Hematopoietic multipotent progenitor cell (in vitro differentiated cells): ENCODE measurements at regions not wholly inside any gene's neighbourhood (a gene's known extent, or its start where the extent isn't known, plus 50 kb on each side); places are given as distances from the start of the nearest gene placed in this dataset.
"Not testable (repeated sequence)": the region's sequence is repeated elsewhere in the genome, so short reads cannot be mapped to it uniquely, and the experiment has no call there.

Experiments used
- DNase-seq, 3 donors: peaks; one replicate each; pipeline ENCODE4 v3.0.0-alpha.2; 2011 to 2015; ENCODE audit warnings: low read depth in 2 of 3, low spot score in 2 of 3

DNA sequence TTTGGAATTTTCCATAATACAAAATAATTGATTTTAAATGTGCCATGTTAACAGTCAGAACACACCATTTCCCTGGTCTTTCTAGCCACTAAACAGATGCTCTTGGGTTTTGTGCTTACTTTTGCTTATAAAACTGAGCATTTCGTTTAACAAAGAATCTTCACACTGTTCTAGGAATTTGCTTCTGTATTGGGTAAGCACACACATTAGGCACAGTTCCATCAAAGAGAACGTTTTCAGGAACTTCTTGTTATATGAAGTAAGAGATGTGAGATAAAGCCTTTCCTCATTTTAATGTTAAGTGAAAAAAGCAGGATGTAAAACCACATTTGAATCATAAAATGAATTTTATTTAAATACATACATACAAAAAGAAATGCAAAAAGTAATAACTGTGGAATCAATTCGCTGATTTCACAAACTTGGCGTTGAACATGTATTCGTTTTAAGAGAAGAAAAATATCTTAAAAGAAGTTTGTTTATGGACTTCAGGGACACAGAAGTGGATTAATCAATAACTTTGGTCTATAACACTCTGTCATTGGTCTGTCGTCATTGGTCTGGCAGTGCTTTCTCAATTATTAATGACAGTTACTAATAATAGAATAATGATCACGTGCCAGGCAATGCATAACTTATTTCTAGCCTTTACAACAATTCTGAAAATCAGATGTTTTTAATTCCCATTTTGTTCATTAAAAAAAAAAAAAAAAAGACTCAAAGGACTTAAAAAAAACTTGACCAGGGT, 199.9 kb upstream of the PRDM1 start:
- no peak for DNase-seq

DNA sequence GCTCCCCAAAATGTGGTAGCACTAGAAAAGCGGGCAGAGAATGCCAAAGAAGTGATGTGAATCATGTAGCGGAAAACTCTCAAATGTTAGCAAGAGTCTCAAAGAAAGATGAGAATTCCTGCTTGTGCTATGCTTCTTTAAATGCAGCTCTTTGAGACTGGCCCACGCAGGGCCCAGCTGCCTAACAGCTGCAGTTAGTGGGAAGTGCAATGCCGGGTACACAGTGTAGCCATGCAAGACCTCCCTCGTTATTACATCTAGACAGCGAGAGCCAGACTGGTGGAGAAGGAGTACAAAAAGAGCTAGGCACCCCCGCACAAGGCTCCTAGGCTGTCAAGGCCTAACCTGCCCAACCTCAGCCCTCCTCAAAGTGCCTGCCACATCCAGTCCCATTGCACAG, 201.7 kb upstream of the PRDM1 start:
- no peak for DNase-seq

DNA sequence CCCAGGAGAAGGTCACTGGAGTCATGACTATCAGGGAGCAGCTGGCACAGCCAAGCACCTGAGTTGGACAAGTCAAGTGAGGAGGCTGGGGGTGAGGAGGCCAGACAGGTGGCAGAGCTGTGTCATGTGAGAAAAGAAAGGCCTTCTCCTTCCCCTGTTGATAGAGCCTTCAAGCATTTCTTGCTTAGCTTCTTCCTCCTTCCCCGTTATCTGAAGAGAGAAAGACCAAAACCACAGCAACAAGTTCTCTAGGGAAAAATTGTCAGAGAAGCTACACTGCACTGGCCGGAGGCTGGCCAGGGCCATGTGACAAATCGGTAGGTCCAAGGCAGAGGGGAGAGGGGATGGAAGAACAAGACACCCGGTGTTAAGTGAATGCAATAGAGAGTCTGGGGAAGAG, 202.1 kb upstream of the PRDM1 start:
- no peak for DNase-seq

DNA sequence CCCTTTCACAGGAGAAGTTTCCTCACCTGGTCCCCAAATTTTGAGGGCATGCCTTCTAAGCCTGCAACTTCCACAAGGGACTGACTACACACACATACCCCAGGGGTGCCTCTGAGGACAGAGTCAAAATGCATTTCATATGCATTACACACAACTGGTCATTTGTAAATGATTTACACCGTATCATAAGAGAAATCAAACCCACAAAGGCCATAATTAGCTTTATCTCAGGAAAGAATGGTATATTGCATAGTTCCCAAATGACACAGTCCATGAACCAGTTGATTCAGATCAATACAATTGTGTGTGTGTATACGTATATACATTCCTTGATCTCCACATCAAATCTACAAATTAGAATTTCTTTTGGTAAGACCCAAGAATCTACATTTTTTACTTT, 203.3 kb upstream of the PRDM1 start:
- no peak for DNase-seq

DNA sequence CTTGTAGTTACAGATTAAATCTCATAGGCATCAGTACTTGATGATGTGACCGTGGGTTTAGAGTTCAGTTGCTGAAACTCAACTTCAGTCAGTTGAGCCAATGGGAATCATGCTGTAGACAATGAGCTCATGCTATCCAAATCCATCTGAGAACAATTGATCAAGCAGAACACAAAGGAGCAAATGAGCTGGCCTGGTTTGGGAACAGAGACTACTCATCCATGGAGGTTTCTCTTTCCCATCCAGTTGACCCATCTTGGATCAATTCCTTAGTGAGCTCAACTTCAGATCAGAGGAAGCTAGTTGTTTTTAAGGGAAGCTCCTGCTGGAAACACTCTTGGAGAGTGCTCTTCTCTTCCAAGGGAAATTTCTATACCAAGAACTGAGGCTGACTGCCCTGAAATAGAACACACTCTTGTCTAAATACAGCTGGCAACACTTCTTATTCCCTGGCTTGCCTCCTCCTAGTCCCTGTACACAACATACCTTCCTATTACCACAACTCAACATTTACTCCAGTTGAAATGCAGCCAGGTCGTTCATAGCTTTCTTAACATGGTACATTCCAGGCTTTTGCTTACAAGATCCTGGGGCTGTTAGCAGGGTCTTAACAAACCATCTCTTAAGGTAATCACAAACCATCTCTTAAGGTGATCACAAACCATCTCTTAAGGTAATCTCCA, 203.9 kb upstream of the PRDM1 start:
- DNase-seq, result no peak

DNA sequence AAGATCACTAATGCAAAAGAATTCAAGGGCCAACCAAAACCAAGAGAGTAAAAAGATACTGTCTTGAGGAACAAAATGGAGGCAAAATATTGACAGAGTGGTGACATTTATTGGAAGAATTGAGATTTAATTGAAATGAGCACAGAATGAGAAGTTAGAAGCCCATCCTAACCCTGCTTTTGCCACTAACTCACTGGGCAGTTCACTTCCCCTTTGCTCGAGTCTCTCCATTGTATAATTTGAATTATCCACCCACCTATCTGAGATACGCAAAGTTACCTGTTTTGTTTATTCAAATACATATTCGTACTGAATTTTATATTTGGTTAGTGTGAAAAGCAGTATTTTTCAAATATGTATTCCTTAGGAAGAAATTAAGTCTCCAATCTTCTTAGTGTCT, 204.5 kb upstream of the PRDM1 start:
- no peak for DNase-seq

DNA sequence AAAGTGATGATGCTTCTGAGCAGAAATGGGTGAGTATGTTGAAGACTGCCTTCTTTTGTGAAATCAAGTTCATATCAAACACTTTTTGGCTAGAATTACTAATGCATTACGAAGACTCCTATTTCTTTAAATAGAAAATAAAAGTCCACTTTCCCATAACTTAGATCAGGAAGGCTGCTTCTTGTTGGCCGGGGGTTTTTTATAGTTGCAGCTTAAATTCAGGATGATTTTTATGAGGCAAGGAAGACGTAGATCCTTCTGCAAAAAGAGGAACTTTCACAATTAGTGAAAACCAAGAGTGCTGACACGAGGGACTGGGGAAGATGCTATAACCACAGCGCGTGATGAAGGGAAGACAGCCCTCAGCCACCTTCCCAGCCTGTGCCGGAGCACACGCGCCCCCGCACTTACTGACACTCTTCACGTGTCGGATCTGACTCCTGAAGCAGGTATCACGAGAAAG, 206.1 kb upstream of the PRDM1 start:
- DNase-seq, result peak in 2 of 3 donors; percentile 57 to 60

DNA sequence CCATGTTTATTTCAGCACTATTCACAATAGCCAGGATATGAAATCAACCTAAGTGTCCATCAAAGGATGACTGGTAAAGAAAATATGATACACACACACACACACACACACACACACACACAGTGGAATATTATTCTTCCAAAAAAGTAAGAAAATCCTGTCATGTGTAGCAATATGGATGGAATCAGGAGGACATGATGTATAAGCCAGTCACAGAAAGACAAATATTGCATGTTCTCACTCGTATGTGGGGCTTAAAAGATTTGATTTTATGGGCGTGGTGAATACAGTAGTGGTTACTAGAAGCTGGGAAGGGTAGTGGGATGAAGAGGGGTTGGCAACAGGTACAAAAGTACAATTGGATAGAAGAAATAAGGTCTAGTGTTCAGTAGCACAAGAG, 207.0 kb upstream of the PRDM1 start:
- DNase-seq, result no peak

DNA sequence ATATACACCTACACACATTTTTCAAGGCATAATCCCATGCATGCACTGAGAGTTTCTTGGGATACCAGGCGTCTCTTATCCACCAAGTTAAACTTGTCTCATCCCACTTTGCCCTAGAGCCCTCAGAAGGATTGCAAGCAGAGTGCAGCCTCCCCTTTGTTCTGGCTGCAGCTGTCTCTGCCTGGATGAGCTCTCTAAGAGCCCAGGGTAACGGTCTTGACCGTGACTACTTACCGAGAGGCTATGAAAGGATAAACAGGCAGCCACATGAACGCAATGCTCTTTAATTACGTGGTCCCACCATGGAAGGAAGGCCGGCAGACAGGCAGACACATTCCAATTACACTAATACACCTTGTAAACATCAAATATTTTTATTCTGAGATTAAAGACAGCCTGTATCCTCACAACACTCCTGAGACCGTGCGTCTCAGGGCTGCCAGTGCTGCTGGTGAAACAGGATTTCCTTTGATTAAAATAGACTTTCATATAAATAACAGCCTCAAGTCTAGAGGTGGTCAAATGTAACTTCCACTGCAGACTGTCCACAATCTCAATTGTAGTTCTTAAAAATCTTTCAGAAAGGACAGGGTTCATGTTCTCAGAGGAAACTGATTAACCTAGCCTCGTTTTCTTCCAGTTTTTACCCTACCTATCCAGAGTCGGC, 210.0 kb upstream of the PRDM1 start:
- DNase-seq, result no peak

DNA sequence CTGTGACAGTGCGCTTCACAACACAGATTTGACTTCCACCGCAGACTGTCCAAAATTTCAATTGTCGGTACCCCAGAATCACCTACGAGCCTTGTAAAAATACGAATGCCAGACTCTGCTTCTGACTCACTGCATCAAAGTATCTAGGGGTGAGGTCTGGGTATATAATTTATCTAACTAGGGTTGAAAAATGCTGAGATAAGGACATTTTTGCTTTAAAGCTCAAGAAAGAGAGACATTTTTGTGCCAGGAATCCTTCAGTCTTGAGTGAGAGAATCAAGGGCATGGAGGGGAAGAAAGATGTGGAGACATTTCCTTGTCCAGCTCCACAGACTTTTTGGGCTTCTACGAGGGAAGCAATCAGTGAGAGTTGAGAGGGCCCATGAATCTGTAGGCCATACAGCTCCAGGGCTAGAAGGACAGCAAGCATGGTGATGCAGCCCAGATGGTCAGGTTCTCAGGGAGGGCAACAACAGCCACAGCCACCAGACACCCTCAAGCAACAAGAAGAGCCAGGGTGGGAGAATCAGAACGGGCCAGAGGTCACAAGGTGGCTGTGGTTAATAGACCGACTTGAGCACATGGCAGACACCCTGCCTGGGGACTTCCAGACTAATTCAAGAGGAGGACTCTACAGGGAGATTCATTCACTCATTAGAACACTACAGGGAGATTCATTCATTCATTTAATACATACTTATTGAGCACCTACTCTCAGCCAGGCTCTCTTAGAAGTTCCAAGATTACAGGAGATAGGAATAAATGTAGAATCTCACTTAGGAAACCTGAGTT, 211.1 kb upstream of the PRDM1 start:
- DNase-seq, result no peak

DNA sequence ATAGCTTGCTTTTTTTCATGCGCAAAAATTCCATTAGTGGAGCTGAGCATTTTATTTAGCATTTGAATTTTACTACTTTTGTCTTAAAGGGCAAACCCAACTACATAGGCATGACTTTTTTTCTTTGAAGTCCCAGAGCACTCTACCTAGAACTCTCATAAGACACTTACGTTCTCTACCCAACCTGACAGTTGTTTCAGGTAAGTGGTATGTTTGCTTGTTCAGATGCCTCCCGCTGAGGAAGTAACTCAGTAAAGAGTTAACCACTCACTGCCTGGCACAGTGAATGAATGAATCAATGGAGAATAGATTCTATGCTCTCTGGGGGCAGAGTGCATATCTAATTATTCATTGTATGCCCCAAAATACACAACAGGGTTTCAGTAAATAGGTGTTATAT, 212.3 kb upstream of the PRDM1 start:
- no peak for DNase-seq

DNA sequence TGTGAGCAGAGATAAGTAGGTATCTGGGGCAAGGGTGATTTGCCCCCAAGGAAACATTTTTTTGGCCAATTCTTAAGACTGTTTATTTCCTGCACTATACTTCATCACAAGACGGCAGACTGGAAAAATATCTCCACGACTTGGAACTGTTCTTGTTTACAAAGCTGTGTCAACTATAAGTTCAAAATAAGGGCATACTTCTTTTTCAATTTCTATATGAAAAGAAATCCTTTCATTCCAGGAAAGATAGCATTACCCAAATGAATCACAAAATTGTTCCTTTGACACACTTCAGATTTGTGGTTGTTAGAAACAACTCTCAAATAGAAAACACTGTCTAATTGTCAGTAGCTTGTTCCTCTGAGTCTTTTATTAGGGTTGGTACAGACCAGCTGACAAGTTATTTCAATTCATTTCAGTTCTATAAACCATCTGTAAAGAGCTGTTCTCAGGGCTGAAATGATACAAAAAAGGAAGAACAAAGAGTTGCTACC, 212.9 kb upstream of the PRDM1 start:
- no peak for DNase-seq

DNA sequence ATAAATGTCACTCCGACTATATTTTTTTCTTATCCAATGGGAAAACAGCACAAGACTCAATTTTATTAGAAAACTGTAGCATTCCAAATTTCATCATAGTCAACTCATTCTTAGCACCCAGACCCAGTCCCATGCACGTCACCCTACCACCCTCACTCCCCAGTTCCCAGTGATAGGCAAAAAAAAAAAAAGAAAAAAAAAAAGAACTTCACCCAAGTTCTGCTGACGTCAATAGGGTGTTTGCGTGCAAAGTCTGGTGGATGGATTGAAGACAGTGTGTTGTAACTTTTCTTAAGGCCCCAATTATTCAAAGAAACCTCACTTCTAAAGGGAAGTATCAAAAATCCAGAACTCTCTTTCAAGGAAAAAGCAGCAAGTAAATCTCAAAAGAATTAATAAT, 213.9 kb upstream of the PRDM1 start:
- DNase-seq, result no peak

DNA sequence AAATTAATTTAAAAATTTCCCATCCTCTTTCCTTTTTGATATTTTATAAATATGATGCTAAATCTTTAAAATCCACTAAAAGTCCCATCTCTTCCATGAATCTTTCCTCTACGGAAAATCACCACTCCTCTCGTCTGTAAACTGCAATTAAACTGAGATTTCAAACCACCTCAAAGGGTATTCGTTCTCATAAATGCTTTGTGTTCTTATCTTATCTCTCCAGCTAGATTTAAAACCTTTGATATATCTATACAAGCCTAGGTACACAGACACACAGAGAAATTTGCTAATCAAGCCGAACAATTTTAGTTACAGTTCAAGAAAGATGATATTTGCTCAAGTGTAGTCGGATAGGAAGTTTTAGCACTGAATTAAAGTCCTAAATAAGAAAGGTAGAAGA, 214.6 kb upstream of the PRDM1 start:
- DNase-seq, result no peak

DNA sequence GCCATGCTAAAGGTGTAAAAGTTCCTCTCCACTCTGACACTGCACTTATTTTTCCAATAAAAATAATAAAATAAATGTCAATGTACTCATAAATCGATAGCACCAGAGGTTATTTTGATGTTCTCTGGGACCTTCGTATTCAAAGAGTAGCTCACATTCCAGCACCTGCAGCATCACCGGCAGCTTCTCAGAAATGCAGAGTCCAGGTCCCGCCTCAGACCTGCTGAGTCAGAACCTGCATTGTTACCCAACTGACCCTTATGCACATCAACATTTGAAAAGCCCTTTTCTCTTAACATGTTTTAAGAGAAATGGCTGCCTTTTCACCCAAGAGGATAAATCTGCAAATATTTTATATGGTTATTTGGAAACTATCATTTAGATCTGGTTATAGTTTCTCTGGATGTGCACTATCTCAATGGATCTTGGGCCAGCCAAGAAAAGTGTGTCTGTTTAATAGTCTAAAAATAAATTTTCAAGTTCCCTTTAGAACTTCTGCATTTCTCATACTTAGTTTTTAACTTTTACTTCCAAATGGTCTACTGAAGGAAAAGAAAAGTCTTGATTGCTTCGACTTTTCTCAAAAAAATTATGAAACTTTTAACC, 216.2 kb upstream of the PRDM1 start:
- DNase-seq, result peak in 1 of 3 donors; percentile 33

DNA sequence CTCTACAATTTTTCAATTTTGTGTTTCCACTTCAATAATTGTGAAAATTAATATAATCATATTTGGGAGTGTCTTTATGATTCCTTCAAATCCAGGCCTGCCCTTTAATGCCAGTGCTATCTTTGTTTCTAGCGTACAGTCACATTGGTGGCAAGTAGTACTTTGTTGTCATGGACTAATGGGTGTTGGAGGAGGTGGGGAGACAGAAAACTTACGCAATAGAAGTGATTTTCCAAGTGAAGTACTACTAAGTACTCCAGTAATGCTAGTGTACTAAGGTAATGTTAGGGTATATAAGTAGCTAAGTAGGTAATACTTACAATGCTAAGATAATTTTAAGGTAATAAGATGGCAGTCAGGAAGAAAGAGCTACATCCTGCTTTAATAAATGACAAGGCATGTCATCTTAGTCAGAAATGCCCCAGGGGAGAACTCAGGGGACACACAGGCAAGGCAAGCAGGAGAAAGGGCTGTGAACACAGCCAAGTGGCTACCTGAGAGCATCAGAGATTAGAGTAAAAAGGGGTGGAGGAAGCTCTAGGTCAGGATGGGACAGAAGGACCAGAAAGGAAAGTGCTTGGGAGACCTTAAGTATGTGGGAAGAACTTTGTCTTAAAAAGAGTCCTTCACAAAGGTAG, 217.2 kb upstream of the PRDM1 start:
- no peak for DNase-seq

DNA sequence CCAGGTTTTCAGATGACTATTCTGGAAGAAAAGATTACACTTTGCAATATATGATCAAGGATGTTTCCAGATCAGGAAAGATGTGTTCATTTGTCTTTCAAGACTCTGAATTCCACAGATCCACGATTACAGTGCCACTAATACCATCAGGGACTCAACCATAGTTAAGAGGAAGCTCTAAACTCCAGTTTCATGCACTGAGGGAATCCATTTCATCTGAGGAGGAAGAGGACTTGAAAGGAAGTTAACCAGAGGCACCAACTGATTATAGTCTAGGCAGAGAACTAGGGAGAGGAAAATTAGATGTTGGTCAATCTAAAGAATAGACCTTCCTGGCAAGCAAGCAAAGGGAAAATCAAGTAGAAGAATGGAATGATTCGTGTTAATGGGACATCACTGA, 218.3 kb upstream of the PRDM1 start:
- no peak for DNase-seq

DNA sequence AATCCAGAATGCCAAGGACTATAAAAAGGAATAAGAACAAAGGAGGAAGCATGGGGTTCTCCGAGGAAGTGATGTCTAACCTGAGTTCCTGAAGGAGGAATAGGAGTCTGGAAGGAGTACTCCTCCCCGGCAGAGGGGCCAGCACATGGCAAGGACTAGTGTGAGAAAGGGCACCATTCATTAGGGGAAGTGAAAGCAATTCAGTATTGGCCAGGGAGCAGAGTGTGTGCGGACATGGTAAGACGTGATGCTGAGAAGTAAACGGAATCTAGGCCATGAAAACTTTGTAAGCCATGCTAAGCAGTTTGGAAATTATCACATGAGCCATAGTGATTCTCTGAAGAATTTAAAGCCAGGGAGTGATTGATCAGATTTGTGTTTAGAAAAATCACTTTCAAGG, 218.9 kb upstream of the PRDM1 start:
- no peak for DNase-seq

DNA sequence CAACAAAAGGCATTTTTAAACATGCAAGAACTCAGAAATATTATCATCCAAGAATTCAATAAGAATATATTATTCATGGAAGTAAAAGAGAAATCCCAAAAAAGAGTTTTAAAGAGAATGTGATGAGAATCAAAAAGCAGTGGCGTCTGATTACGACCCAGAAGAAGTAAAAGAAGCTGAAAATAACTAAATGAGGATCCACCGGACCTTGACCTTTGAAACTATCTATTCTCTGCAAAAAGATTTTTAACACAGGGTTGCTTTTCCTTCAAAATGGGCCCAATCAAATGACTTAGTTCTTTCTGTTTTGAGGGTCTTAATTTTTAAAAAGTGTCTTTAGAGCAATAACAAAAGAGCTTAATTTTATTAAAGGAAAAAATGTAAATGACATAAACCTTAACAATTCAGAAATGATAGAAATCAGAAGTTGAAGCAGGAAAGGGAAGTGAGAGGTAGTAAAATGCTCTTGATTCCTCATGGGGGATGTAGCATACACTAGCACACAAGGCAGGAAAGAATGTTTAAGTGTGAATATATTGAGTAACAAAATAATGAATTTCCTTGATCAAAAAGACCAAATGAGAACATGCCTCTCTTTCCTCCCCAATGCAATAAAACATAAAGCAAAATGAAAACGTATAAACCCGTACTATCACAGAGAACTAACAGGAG, 223.1 kb upstream of the PRDM1 start:
- no peak for DNase-seq

DNA sequence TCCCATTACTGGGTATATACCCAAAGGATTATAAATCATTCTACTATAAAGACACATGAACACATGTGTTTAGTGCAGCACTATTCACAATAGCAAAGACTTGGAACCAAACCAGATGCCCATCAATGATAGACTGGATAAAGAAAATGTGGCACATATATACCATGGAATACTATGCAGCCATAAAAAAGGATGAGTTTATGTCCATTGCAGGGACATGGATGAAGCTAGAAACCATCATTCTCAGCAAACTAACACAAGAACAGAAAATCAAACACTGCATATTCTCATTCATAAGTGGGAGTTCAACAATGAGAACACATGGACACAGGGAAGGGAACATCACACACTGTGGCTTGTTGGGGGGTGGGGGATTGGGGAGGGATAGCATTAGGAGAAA, 225.2 kb upstream of the PRDM1 start:
- DNase-seq, result not testable (repeated sequence)
